Activated CD4-positive, alpha-beta T cell treated with anti-CD3 and anti-CD28 coated beads for 48 hours (primary cell): ENCODE measurements at regions not wholly inside any gene's neighbourhood (a gene's known extent, or its start where the extent isn't known, plus 50 kb on each side); places are given as distances from the start of the nearest gene placed in this dataset.

Source experiments
- DNase-seq: peaks from one replicate; pipeline ENCODE4 v3.0.0-alpha.2; 2020

DNA sequence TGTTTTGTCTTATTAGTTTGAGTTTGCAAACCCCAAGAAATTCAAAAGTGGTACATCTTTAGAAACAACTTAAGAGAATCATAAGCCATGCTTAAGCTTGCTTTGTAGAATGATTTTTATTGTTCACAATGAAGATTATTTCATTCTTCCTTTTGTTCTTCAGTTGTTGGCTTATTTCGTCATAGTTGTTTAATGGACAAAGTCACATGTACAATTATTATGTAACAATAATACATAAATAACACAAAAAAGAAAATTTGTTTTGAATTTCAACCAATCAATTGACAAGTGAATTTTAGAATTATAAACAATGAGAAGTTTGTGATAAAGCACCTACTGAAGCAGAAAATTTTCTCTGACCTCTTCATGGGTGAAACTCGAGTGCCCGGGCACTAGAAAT, 111.8 kb upstream of the IGF1 start:
- DNase-seq = no peak

GRCh38 chr12:102573237-102573636, 92.9 kb upstream of the IGF1 start:
- DNase-seq = no peak

DNA sequence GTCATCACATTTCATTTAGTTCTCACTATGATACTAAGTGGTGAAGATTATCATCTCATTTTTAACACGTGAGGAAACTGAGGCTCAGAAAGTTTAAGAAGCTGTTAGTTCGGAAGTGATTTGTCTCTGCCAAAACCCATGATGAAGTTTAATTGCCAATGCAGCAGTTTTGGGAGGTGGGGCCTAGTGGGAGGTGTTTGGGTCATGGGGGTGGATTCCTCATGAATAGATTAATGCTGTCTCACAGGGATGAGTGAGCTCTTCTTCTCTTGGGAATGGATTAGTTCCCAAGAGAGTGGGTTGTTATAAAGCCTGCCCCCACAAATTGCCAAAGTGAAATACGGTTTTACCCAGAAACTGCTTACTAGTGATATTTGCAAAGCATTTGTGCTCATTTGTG, 91.5 kb upstream of the IGF1 start:
- DNase-seq = no peak

GRCh38 chr12:102570256-102570655, 89.9 kb upstream of the IGF1 start:
- no peak for DNase-seq

- DNase-seq = no peak
Observed at GRCh38 chr12:102569803-102570202, 89.4 kb upstream of the IGF1 start.

- DNase-seq = no peak
Observed at GRCh38 chr12:102568276-102568675, 87.9 kb upstream of the IGF1 start.

DNA sequence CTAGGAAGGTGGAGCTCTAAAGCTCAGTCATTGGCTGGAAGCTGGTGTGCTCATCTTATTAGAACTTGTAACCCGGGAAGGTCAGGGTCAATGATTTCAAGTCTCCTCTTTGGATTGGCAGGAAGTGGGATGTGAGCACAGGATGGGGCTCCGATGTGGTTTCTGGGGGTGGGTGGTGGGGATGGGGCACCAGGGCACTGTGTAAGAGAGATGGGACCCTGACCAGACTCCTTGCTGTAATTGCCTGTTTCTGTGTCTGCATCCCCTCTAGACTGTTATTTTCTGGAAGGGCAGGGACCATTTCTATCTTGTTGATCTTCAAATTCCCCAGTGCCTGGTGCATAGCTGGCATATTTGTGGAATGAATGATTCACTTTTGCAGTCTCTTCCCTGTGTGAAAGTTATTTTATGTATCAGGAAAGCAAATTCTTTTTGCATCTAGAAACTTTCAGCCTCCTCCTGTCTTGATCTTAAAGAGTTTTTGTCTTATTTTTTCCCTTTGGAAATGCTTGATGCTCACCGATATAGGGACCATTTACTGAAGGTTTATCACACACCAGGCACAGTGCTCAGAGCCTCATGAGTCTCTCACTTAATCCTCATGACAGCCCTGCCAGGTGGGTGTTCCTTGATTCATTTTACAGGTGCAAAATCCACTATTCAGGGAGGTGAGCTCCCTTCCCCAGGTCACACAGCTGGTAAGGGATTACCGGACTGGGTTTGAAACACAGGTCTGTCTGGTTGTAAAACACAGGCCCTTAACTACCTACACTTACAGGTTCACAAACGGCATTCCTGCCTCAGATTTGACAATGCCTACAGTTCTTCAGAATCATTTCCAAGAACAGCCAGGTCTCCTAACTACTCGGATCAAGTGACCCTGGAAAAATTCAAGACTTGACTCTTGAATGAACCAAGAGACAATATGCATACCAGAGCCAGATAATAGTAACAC, 86.9 kb upstream of the IGF1 start:
- no peak for DNase-seq

- no peak for DNase-seq
Observed at GRCh38 chr12:102565555-102565954, 85.2 kb upstream of the IGF1 start.

GRCh38 chr12:102564026-102564425, 83.7 kb upstream of the IGF1 start:
- DNase-seq = no peak

DNA sequence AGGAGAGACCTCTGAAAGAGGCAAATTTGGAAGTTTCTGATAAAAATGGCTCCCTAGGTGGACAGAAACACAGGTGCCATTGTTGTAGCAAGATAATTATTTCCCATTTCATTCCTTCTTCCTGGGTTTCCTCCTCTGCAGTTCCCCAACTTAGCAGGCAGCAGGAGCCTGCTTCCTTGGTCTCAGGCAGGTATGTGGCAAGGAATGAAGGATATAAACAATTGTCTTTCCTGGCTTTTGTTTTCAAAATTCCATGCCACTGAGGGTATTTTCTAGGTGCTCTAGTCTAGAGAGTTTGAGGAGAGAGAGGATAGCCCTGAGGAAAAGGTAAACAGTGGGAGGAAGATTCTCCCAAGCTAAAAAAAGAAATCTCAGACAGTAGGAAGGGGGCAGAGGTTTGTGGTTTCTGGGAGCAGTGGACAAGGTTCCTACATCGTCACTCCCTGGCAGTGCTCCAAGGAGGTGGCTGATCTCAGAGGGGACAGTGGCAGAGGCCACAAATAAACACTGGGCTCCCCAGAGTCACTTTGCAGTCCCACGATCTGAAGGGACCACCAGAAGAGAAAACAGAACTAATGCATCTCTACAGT, 82.6 kb upstream of the IGF1 start:
- no peak for DNase-seq

DNA sequence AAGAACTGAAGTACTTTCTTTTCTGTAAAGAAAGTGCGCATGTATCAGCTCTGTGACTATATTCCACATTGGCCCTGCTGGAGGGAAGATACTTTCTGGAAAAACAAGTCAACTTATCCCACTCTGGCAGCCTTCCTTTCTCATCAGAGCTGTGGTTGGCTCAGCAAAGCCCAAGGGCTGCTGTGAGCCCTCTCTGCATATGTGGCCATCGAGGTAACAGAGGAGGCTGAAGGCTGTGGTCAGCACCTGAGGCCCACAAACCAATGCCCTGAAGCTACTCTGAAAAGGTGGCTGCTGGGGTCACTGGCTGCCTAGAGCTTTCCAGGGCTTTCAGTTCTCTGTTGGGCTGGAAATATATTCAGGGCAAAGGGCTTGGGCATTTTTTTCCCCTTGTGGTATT, 70.8 kb upstream of the IGF1 start:
- no peak for DNase-seq

DNA sequence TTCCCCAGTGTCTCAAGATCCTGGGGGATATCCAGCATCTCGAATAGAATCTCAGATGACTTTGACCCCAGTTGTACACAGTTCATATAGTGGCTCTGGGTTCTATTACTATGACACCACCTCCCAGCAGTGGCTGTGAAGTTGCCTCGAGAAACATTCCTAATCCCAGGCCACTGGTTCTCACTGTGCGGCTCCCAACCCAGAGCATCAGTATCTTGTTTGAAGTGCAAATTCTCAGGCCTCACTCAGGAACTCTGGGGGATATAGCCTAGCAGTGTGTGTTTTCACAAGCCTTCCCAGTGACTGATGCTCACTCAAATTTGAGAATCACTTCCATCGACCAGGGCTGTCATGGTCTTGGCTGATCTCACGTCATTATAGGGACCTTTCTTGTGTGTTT, 69.3 kb upstream of the IGF1 start:
- no peak for DNase-seq

DNA sequence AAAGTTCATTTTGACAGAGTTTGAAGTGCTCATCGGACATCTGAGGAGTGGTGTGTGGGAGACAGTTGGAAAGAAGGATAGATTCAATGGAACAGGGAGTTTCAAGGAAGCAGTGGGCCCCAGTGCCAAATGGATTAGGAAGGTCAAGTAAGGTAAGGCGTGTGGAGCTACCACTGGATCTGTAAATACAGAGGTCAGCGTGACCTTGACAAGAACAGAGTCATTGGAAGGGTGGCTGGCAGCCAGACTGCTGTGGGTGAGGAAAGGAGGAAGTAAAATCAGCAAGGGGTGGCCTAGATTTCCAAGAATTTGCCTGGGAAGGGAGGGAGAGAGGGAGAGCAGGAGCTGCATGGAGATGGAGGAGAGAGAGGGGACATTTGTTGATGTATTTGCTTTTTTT, 68.2 kb upstream of the IGF1 start:
- DNase-seq = no peak

DNA sequence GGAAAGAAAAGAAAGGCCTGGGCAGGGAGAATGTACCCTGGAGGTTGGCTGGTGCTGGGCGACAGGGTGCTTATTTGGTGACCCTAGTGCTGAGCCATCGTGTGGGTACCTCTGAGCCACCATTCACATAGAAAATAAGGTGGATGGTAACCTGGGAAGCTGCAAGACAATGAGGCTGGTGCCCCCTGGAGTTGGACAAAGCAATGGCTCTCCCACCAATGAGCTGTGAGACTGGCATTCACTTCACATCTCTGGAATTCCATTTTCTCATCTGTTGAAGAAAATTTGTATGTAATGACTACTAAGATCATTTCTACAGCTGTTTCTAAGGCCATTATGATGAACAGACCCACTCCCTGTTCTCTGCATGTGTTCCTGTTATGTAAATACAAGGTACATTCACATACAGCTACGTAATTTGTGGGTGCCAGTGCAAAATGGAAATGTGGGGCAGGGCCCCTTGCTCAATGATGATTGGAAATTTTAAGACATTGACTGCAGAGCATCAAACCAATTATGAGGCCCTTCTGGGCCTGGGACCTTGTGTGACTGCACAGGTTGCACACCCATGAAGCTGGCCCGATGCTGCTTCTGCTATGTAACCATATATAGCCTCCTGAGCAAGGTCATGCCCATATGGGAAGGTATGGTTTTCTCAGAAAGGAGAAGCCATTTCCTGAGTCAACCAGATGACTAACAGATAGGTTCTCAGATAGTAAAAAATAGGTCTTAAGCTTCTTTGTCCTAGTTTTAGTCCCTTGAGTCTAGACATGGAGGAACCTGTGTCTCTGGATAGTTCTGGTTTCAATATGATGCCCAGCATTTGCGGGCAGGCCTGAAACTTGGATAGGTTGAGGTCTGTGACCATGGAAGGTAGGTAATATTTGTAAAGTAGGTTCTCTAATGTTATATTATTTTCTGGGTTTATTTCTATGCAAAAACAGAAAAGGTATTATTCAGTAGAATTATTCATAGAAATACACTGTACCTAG, 63.4 kb upstream of the IGF1 start:
- peak; percentile 4 for DNase-seq

GRCh38 chr12:102542816-102543440, 62.6 kb upstream of the IGF1 start:
- no peak for DNase-seq

DNA sequence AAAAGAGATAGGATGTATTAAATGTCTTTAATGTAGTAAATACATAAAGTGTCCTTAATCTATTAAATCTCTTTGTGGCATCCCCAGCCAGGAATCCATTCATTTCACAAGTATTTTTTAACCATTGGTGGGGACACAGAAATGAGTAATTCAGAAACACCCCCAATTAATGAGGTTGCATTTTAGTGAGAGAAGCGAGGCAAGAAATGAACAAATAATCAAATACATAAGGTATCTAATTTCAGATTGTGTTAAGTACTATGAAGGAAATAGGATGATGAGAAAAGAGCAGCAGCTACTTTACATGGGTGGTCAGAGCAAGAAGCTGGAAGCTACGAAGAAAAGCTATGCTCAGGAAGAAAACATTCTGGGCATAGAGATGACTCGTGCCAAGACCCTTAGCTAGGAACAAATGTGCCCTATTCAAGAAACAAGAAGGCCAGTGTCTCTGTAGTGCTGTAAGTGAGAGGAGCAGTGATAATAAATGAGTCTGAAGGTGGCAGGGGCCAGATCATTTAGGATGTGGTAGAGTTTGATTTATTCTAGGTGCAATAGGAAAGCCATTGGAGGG, 60.5 kb upstream of the IGF1 start:
- no peak for DNase-seq

- no peak for DNase-seq
Observed at GRCh38 chr12:102539651-102540553, 59.5 kb upstream of the IGF1 start.

GRCh38 chr12:102535306-102535705, 54.9 kb upstream of the IGF1 start:
- DNase-seq = no peak

GRCh38 chr12:102534899-102535298, 54.5 kb upstream of the IGF1 start:
- DNase-seq = no peak

- no peak for DNase-seq
Observed at GRCh38 chr12:102533483-102534215, 53.3 kb upstream of the IGF1 start.
